AG04450 (cell line): ENCODE measurements at regions not wholly inside any gene's neighbourhood (a gene's known extent, or its start where the extent isn't known, plus 50 kb on each side); places are given as distances from the start of the nearest gene placed in this dataset.

ENCODE experiments used
- CTCF ChIA-PET: fragments of 300-600, 350-600 bp; formaldehyde crosslinking; extraction: SDS; loops from one replicate; lab custom pipeline; 2022; ENCODE audit warnings: antibody characterized with exemption, inconsistent platforms; lab: Charles Lee
- POLR2A ChIA-PET: fragments of 350-600 bp; formaldehyde crosslinking; extraction: SDS; loops from one replicate; lab custom pipeline; 2021; ENCODE audit warnings: antibody characterized with exemption, inconsistent platforms; lab: Yijun Ruan, JAX
- DNase-seq: peaks from one replicate; pipeline ENCODE4 v3.0.0-alpha.2; 2011; ENCODE audit warnings: low read depth, low spot score
- H3K27ac ChIP-seq: one replicate; pipeline ENCODE4 v1.5.1; 2012; ENCODE audit warnings: low read depth, low read length, control low read depth
- H3K27me3 ChIP-seq: one replicate; pipeline ENCODE4 v1.6.0; 2012; ENCODE audit warnings: low read length; ENCODE audit not compliant: control insufficient read depth, insufficient read depth
- H3K4me3 ChIP-seq: 2 replicates; pipeline ENCODE4 v1.5.1; 2011; ENCODE audit warnings: mild to moderate bottlenecking, low read depth, low read length, control low read depth
- H3K9me3 ChIP-seq: 2 replicates; pipeline ENCODE4 v1.5.1; 2012; ENCODE audit warnings: low read length; ENCODE audit not compliant: control insufficient read depth, insufficient read depth
- CTCF ChIP-seq: IDR thresholded peaks from 2 replicates; pipeline ENCODE4 v1.5.1; 2011; ENCODE audit warnings: low read depth, low read length, control low read depth, inconsistent platforms

- DNase-seq: no peak
- ChIA-PET CTCF (interaction anchor here (1.7 kb wide), 1 partner anchor 25 kb away, joined by 5 read pairs; no protein-coding TSS in a partner anchor), POLR2A (no interaction called here)
- Histone ChIP-seq H3K27ac (no peak overlapping the region), H3K27me3 (peaks cover 6% of the 10 kb centered on the region), H3K4me3 (no peak overlapping the region), H3K9me3 (peaks cover 2% of the 10 kb centered on the region; the same call in 1 of the 2 replicates)
- TF ChIP-seq CTCF: no peak
Observed at GRCh38 chr2:219714681-219715400, 87.4 kb downstream of the SLC4A3 start.

- H3K27me3 ChIP-seq: no peaks in the 10 kb centered on the region
- CTCF ChIA-PET: no interaction called here
- DNase-seq: no peak
- no peak overlapping the region for H3K4me3 ChIP-seq
- no peak for TF ChIP-seq CTCF
- no peak overlapping the region for H3K27ac ChIP-seq
- peaks cover 2% of the 10 kb centered on the region; the same call in 1 of the 2 replicates for H3K9me3 ChIP-seq
- POLR2A ChIA-PET: no interaction called here
Observed at GRCh38 chr2:219718066-219718465, 90.6 kb downstream of the SLC4A3 start.

- CTCF ChIA-PET: no interaction called here
- POLR2A ChIA-PET: no interaction called here
- DNase-seq: no peak
- Histone ChIP-seq H3K9me3 (no peaks in the 10 kb centered on the region), H3K4me3 (no peak overlapping the region), H3K27me3 (no peaks in the 10 kb centered on the region), H3K27ac (no peak overlapping the region)
- no peak for TF ChIP-seq CTCF
Observed at GRCh38 chr2:219719521-219719920, 92.1 kb downstream of the SLC4A3 start.

GRCh38 chr2:219720956-219721355 lies 93.5 kb downstream of the SLC4A3 start:
- H3K27me3 ChIP-seq: no peaks in the 10 kb centered on the region
- no peak for TF ChIP-seq CTCF
- no peak for DNase-seq
- no peak overlapping the region for H3K4me3 ChIP-seq
- ChIA-PET CTCF (no interaction called here), POLR2A (interaction anchor here (0.6 kb wide), 1 partner anchor 1769 kb away, joined by 6 read pairs; no protein-coding TSS in a partner anchor)
- H3K9me3 ChIP-seq: no peaks in the 10 kb centered on the region
- no peak overlapping the region for H3K27ac ChIP-seq

GRCh38 chr2:219722276-219722879 lies 94.9 kb downstream of the SLC4A3 start:
- H3K4me3 ChIP-seq: no peak overlapping the region
- no peak for DNase-seq
- no peaks in the 10 kb centered on the region for H3K27me3 ChIP-seq
- POLR2A ChIA-PET: no interaction called here
- CTCF ChIA-PET: interaction anchor here (0.6 kb wide), 1 partner anchor 11 kb away, joined by 3 read pairs; no protein-coding TSS in a partner anchor
- no peak for TF ChIP-seq CTCF
- H3K27ac ChIP-seq: no peak overlapping the region
- no peaks in the 10 kb centered on the region for H3K9me3 ChIP-seq
